Hematopoietic multipotent progenitor cell treated with erythropoietin and hydrocortisone succinate and interleukin-3 and kit ligand, for 6 days (in vitro differentiated cells): ENCODE measurements at regions not wholly inside any gene's neighbourhood (a gene's known extent, or its start where the extent isn't known, plus 50 kb on each side); places are given as distances from the start of the nearest gene placed in this dataset.
"Not testable (repeated sequence)": the region's sequence is repeated elsewhere in the genome, so short reads cannot be mapped to it uniquely, and the experiment has no call there.

Source experiments
- DNase-seq: peaks from one replicate; pipeline ENCODE4 v3.0.0-alpha.2; 2015

GRCh38 chr4:66094070-66094469 is 423.8 kb upstream of the EPHA5 start:
- no peak for DNase-seq

DNA sequence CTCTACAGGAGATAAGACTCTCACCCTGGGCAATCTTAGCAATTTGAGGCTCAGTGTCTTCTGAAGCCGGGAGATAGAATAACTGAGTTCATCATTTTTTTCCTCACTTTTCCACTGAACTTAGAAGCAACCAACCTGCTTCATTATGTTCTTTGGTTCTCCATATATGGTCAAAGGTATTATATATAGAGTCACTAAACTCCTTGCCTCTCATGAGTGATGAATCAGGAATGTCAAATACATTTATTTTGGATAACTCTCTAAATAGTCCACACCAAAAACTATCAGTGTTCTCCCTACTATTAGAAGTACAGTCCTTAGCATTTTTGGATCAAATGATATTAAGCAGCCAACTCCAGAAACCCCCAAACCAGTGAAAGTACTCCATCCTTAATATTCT is 421.5 kb upstream of the EPHA5 start:
- no peak for DNase-seq

DNA sequence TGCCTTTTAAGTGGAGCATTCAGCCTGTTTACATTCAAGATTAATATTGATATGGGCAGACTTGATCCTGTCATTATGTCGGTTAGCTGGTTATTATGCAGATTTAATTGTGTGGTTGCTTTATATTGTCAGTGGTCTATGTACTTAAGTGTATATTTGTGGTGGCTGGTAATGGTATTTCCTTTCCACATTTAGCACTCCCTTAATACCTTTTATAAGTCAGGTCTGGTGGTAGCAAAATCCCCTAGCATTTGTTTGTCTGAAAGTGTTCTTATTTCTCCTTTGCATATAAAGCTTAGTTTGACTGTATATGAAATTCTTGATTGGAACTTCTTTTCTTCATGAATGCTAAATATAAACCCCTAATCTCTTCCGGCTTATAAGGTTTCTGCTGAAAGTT is 403.7 kb upstream of the EPHA5 start:
- no peak for DNase-seq

GRCh38 chr4:66071911-66072310 is 401.6 kb upstream of the EPHA5 start:
- DNase-seq, result no peak

- DNase-seq, result no peak
Measured at GRCh38 chr4:66062921-66063320, 392.6 kb upstream of the EPHA5 start.

GRCh38 chr4:66062044-66062443 is 391.8 kb upstream of the EPHA5 start:
- DNase-seq, result no peak

DNA sequence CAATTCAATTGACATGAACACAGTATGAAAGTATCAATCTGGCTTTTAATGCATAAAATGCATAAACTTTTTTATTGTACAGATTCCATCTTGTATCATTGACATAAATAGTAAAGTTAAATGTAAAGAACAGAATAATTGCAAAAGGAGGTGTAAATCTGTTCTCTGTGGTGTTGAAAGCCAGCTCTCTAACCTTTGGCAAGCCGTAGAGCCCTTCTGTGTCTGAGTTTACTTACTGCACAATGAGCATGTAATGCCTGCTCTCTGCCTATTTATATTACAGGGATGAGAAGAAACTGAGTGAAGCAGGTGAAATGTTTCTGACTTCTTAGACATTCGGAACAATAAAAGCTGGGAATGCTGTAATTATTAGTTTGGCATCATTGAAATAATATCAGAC is 389.3 kb upstream of the EPHA5 start:
- no peak for DNase-seq

GRCh38 chr4:66059136-66059535 is 388.8 kb upstream of the EPHA5 start:
- DNase-seq, result no peak

DNA sequence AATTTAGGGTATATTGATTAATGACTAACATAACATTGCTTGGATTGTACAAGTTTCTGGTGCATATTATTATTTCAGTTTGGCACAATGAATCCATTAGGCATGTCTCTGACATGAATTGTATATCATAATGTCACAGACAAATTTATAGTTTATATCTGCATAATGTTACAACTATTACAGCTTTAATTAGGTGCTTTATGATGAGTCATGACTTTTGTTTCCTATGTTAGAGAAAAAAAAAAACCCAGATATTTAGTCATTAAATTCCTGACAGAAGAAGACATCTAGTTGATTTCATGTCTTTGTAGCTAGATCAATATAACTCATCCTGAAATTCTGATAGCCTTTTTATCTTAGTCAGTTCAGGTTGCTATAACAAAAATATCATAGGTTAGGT is 385.7 kb upstream of the EPHA5 start:
- DNase-seq, result no peak

- DNase-seq, result no peak
Measured at GRCh38 chr4:66052426-66052825, 382.1 kb upstream of the EPHA5 start.

DNA sequence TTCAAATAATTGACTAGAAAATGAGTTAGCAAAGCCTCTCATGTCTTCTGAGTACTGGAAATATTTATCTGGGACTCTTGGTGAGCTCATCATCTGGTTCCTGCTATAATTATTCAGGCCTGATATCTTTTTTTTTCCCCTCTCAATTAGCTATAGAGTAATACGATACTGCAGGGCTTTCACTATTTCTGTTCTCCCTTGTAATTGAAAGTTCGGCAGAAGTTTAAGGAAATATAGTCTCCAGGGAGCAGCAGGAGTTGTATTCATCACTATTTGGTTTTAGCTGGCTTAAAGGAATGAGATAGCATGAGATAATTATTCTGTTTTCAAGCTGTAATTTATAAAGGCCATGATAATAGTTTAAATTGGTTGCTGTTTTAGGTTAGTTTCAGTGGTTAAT is 378.6 kb upstream of the EPHA5 start:
- DNase-seq, result no peak

DNA sequence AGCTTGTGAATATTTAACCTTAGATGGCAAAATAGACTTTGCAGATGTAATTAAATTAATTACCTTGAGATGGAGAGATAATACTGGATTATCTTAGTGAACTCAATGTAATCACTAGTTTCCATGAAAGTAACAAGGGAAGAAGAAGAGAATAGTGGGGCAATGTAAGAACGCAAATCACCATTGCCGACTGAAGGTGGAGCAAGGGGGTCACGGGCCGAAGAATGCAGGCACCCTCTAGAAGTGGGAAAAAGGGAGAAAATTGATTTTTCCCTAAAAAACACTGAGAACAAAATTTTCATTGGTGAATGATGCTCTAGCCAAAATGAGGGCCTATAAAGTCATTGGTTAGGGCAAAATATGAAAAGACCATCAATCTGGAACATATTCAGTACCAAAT is 375.6 kb upstream of the EPHA5 start:
- DNase-seq, result no peak

DNA sequence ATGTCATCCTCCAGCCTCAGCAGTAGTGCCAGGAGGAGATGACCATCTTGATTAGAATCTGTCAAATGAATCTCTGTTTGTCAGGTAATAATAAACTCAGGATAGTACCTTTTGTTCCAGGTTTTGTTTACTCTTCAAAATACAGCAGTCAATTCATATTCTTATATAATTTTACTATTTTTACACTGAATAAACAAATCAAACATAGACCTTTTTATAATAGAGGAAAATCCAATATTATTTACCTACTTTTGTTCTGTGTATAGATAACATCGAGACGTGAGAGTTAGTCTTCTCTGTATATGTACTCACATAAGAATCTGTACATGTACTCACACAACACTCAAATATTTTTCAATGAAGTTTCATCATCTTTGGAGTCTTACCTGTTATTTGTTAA is 365.4 kb upstream of the EPHA5 start:
- DNase-seq, result no peak

DNA sequence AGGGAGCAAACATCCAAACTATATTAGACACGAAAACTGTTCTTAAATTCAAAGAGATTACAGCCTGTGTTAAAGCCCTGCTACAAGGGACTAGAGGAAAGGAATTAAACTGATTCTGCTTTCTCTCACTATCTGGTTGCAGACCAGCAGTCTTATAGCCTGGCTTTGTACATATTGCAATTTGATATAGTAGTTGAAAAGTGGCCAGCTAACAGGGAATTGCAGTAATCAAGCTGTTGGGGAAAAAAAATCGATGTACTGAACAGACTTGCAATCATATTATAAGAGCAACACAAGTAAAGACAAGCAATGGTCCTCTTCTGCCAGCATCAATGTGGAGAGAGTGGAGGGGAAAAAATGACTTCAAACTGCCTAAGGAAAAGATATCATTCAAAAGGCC is 364.4 kb upstream of the EPHA5 start:
- DNase-seq, result no peak

- DNase-seq, result no peak
Measured at GRCh38 chr4:66034262-66034661, 364.0 kb upstream of the EPHA5 start.

DNA sequence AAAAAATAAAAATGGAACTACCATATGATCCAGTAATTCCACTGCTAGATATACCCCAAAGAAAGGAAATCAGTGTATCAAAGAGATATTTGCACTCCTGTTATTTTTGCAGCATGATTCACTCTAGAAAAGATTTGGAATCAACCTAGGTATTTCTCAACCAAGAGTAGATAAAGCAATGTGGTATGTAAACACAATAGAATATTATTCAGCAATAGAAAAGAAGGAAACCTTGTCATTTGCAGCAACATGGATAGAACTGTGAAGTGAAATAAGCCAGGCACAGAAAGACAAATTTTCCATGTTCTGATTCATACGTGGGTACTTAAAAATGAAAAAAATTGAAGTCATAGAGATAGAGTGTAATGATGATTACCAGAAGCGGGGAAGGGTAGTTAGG is 362.3 kb upstream of the EPHA5 start:
- DNase-seq, result no peak

DNA sequence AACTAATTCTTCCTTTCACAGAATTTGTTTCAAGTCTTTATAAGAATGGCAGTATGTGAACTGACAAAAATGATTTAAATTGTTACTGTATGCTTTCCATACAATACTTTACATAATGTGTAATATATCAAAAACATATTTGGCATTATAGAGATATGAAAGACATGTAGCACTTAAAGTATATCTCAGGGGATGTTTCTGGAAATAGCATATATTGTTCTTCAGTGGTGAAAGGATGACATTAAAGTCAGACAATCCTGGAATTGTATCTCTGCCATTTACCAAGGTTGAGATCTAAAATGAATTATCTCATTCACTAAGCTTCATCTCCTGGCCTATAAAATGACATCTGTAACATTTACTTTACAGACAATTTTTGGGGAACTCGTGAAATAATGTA is 358.4 kb upstream of the EPHA5 start:
- no peak for DNase-seq

- DNase-seq, result no peak
Measured at GRCh38 chr4:66023061-66023460, 352.8 kb upstream of the EPHA5 start.

- DNase-seq, result no peak
Measured at GRCh38 chr4:66017671-66018070, 347.4 kb upstream of the EPHA5 start.

- DNase-seq, result no peak
Measured at GRCh38 chr4:66016240-66016639, 346.0 kb upstream of the EPHA5 start.

GRCh38 chr4:66014146-66014765 is 344.0 kb upstream of the EPHA5 start:
- DNase-seq, result no peak

GRCh38 chr4:66000510-66001117 is 330.3 kb upstream of the EPHA5 start:
- DNase-seq, result no peak

DNA sequence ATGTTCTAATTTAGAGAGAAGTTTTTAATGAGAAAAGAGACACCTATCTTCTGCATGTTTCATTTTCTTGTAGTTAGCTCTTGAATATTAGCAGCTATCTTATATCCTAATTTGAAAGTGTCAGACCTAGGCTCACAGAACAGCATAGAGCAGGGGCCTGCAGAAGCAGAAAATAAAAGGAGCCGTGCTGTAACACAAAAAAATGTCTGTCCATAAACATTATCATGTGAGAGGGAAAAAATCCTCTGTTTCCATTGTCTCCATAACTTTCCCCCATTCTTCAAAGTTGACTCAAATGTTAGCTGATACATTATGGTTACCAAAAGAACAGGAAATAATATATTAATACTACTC is 329.2 kb upstream of the EPHA5 start:
- no peak for DNase-seq

DNA sequence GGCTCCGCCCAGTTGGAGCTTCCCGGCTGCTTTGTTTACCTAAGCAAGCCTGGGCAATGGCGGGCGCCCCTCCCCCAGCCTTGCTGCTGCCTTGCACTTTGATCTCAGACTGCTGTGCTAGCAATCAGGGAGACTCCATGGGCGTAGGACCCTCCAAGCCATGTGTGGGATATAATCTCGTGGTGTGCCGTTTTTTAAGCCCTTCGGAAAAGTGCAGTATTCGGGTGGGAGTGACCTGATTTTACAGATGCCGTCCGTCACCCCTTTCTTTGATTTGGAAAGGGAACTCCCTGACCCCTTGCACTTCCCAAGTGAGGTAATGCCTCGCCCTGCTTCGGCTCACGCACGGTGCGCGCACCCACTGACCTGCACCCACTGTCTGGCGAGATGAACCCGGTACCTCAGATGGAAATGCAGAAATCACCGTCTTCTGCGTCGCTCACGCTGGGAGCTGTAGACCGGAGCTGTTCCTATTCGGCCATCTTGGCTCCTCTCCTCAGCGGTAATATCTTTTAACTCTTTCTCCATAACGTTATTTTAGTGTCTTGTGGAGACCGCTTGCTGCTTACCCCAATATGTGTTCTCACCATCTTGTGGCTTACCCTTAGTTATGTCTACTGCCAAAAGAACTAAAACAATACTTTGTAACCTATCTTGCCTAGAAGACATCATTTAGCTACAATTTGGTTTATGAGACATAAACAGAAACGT is 328.7 kb upstream of the EPHA5 start:
- DNase-seq, result not testable (repeated sequence)

GRCh38 chr4:65983061-65983460 is 312.8 kb upstream of the EPHA5 start:
- DNase-seq, result no peak
